Adrenal gland (tissue), 5 donors: ENCODE measurements at regions not wholly inside any gene's neighbourhood (a gene's known extent, or its start where the extent isn't known, plus 50 kb on each side); places are given as distances from the start of the nearest gene placed in this dataset.

Experiments used
- CTCF ChIP-seq, 6 experiments: fragments of 450-650 bp in 4 of 6; fragments of 200-600 bp in 2 of 6; sonication (generic) in 1 of 6; IDR thresholded peaks; 1 replicate in 5 of 6; 2 replicates in 1 of 6; pipeline versions ENCODE4 v1.5.1 to v1.8.0; 2016 to 2021; ENCODE audit warnings: antibody characterized with exemption in 6 of 6, mild to moderate bottlenecking in 2 of 6, moderate library complexity in 1 of 6
- POLR2A ChIP-seq, 2 donors: fragments of 450-650 bp; IDR thresholded peaks; one replicate each; pipeline ENCODE4 v1.6.1; 2017; ENCODE audit warnings: antibody characterized with exemption in 2 of 2, mild to moderate bottlenecking in 2 of 2, moderate library complexity in 1 of 2
- donor health status: DM: no; HTN: no; CAD: no.

- TF ChIP-seq CTCF (IDR thresholded peaks at IDR 0.05), result no peak
- TF ChIP-seq POLR2A (IDR thresholded peaks at IDR 0.05), result no peak
Observed at GRCh38 chr14:28300356-28300755, 466.2 kb upstream of the FOXG1 start.
